H9 (cell line): ENCODE measurements at regions not wholly inside any gene's neighbourhood (a gene's known extent, or its start where the extent isn't known, plus 50 kb on each side); places are given as distances from the start of the nearest gene placed in this dataset.

Experiments used
- DNase-seq: peaks from one replicate; pipeline ENCODE4 v3.0.0-alpha.2; 2017
- H2AFZ ChIP-seq: one replicate; pipeline ENCODE4 v1.6.1; 2013; ENCODE audit warnings: mild to moderate bottlenecking, low read length, control low read depth, moderate library complexity
- H2AK5ac ChIP-seq: 2 replicates; pipeline ENCODE4 v1.6.1; 2013; ENCODE audit warnings: low read length, control low read depth, mixed read lengths; ENCODE audit not compliant: insufficient read length
- H2BK120ac ChIP-seq: one replicate; pipeline ENCODE4 v1.6.1; 2013; ENCODE audit warnings: low read depth, mild to moderate bottlenecking, low read length, control low read depth, inconsistent platforms; ENCODE audit not compliant: poor library complexity, severe bottlenecking
- H2BK12ac ChIP-seq: 2 replicates; pipeline ENCODE4 v1.6.1; 2013; ENCODE audit warnings: low read length, control low read depth, mixed read lengths, low read depth; ENCODE audit not compliant: insufficient read length
- H2BK15ac ChIP-seq: 2 replicates; pipeline ENCODE4 v1.6.1; 2013; ENCODE audit warnings: low read depth, low read length, control low read depth
- H2BK20ac ChIP-seq: one replicate; pipeline ENCODE4 v1.6.1; 2013; ENCODE audit warnings: low read depth, mild to moderate bottlenecking, low read length, control low read depth, inconsistent platforms; ENCODE audit not compliant: poor library complexity, severe bottlenecking
- H2BK5ac ChIP-seq: 2 replicates; pipeline ENCODE4 v1.6.1; 2013; ENCODE audit warnings: low read length, control low read depth, mixed read lengths; ENCODE audit not compliant: insufficient read length
- H3K14ac ChIP-seq: 2 replicates; pipeline ENCODE4 v1.6.1; 2013; ENCODE audit warnings: low read length, control low read depth; ENCODE audit not compliant: insufficient read depth
- H3K18ac ChIP-seq: 2 replicates; pipeline ENCODE4 v1.6.1; 2013; ENCODE audit warnings: low read depth, mild to moderate bottlenecking, mixed read lengths, low read length, control low read depth; ENCODE audit not compliant: insufficient read length
- H3K23ac ChIP-seq: 2 replicates; pipeline ENCODE4 v1.6.1; 2013; ENCODE audit warnings: low read length, control low read depth, mixed read lengths, low read depth; ENCODE audit not compliant: insufficient read length
- H3K23me2 ChIP-seq: 2 replicates; pipeline ENCODE4 v1.6.1; 2013; ENCODE audit warnings: low read depth, mild to moderate bottlenecking, mixed read lengths, low read length, control low read depth; ENCODE audit not compliant: insufficient read length, poor library complexity, severe bottlenecking
- H3K27ac ChIP-seq: 2 replicates; pipeline ENCODE4 v1.5.1; 2013; ENCODE audit warnings: low read length, control low read depth, mixed read lengths, low read depth; ENCODE audit not compliant: insufficient read length
- H3K27me3 ChIP-seq: 2 replicates; pipeline ENCODE4 v1.6.1; 2013; ENCODE audit warnings: low read length, control low read depth, inconsistent platforms; ENCODE audit not compliant: insufficient read depth
- H3K4ac ChIP-seq: 2 replicates; pipeline ENCODE4 v1.6.1; 2013; ENCODE audit warnings: low read depth, mild to moderate bottlenecking, control low read depth, inconsistent platforms, low read length, moderate library complexity
- H3K4me1 ChIP-seq: 2 replicates; pipeline ENCODE4 v1.6.1; 2013; ENCODE audit warnings: low read length, control low read depth, inconsistent platforms; ENCODE audit not compliant: insufficient read depth
- H3K4me2 ChIP-seq: 2 replicates; pipeline ENCODE4 v1.6.1; 2013; ENCODE audit warnings: low read length, control low read depth, mixed read lengths; ENCODE audit not compliant: insufficient read length, insufficient read depth
- H3K56ac ChIP-seq: 2 replicates; pipeline ENCODE4 v1.6.1; 2013; ENCODE audit warnings: low read depth, mild to moderate bottlenecking, mixed read lengths, low read length, control low read depth; ENCODE audit not compliant: insufficient read length
- H3K79me1 ChIP-seq: 2 replicates; pipeline ENCODE4 v1.6.1; 2013; ENCODE audit warnings: low read depth, mild to moderate bottlenecking, moderate library complexity, low read length, control low read depth, inconsistent platforms; ENCODE audit not compliant: insufficient read depth, poor library complexity, severe bottlenecking
- H3K79me2 ChIP-seq: 2 replicates; pipeline ENCODE4 v1.6.1; 2013; ENCODE audit warnings: low read length, control low read depth, inconsistent platforms; ENCODE audit not compliant: insufficient read depth
- H3K9ac ChIP-seq: 2 replicates; pipeline ENCODE4 v1.6.1; 2013; ENCODE audit warnings: low read length, control low read depth, mixed read lengths; ENCODE audit not compliant: insufficient read length; ENCODE audit errors: extremely low read depth
- H3K9me3 ChIP-seq: one replicate; pipeline ENCODE4 v1.6.1; 2013; ENCODE audit warnings: low read depth, low read length, inconsistent platforms; ENCODE audit not compliant: control insufficient read depth
- H3T11ph ChIP-seq: one replicate; pipeline ENCODE4 v1.6.1; 2013; ENCODE audit warnings: mild to moderate bottlenecking, low read length, control low read depth, inconsistent platforms
- H4K20me1 ChIP-seq: one replicate; pipeline ENCODE4 v1.6.1; 2013; ENCODE audit not compliant: control insufficient read depth, insufficient read length, insufficient read depth
- H4K5ac ChIP-seq: 2 replicates; pipeline ENCODE4 v1.6.1; 2013; ENCODE audit warnings: low read depth, mild to moderate bottlenecking, mixed read lengths, low read length, control low read depth; ENCODE audit not compliant: insufficient read length
- H4K8ac ChIP-seq: replicated peaks from 2 replicates; pipeline ENCODE4 v1.6.1; 2013; ENCODE audit warnings: low read length, control low read depth, mixed read lengths, low read depth; ENCODE audit not compliant: insufficient read length
- H4K91ac ChIP-seq: 2 replicates; pipeline ENCODE4 v1.6.1; 2013; ENCODE audit warnings: low read depth, mild to moderate bottlenecking, moderate library complexity, mixed read lengths, low read length, control low read depth; ENCODE audit not compliant: insufficient read length
- H3K27ac Mint-ChIP-seq, 3 experiments: 2 replicates in 2 of 3; 3 replicates in 1 of 3; pipeline ENCODE4 v1.8.0; 2020 to 2021; ENCODE audit warnings: mixed read lengths in 3 of 3, mild to moderate bottlenecking in 1 of 3, moderate library complexity in 1 of 3
- H3K27me3 Mint-ChIP-seq: 2 replicates; pipeline ENCODE4 v1.8.0; 2021; ENCODE audit warnings: low read depth, mild to moderate bottlenecking, moderate library complexity, mixed read lengths
- H3K36me3 Mint-ChIP-seq, 3 experiments: 2 replicates in 2 of 3; 3 replicates in 1 of 3; pipeline ENCODE4 v1.8.0; 2020 to 2021; ENCODE audit warnings: low read depth in 3 of 3, mixed read lengths in 3 of 3; ENCODE audit not compliant: insufficient read depth in 1 of 3
- H3K4me1 Mint-ChIP-seq, 2 experiments: 2 replicates each; pipeline ENCODE4 v1.8.0; 2020; ENCODE audit warnings: mixed read lengths in 2 of 2
- H3K4me3 Mint-ChIP-seq, 2 experiments: 2 replicates in 1 of 2; 3 replicates in 1 of 2; pipeline ENCODE4 v1.8.0; 2020 to 2021; ENCODE audit warnings: mild to moderate bottlenecking in 2 of 2, mixed read lengths in 2 of 2, moderate library complexity in 1 of 2
- H3K9me3 Mint-ChIP-seq, 2 experiments: 2 replicates in 1 of 2; 3 replicates in 1 of 2; pipeline ENCODE4 v1.8.0; 2020; ENCODE audit warnings: mild to moderate bottlenecking in 2 of 2, mixed read lengths in 2 of 2, moderate library complexity in 1 of 2
- CTCF ChIP-seq: fragments of 200-600 bp; sonication (generic); conservative IDR thresholded peaks from 3 replicates; pipeline ENCODE4 v1.8.0; 2021; ENCODE audit warnings: antibody characterized with exemption, mild to moderate bottlenecking
- WGBS: extraction: QIAGEN DNeasy Blood & Tissue Kit; methylation state at CpG from one replicate; pipeline ENCODE4 v1.1.7; 2013; ENCODE audit warnings: missing lambda C conversion rate, low lambda C conversion rate, mixed read lengths; ENCODE audit not compliant: insufficient read length; ENCODE audit errors: extremely low coverage; 5-methylcytosine and 5-hydroxymethylcytosine counted together

- Histone ChIP-seq H3K14ac (no peak overlapping the region), H4K91ac (no peak overlapping the region), H3K27me3 (peaks cover 2% of the 10 kb centered on the region; the same call in 1 of the 2 replicates), H2BK15ac (no peak overlapping the region), H3K79me2 (no peaks in the 10 kb centered on the region), H3T11ph (no peak overlapping the region), H2AK5ac (no peak overlapping the region), H3K23ac (no peak overlapping the region), H3K9ac (no peak overlapping the region), H2BK5ac (no peak overlapping the region), H3K4me2 (no peak overlapping the region), H4K8ac (no peak overlapping the region), H3K27ac (no peak overlapping the region), H4K5ac (no peak overlapping the region), H3K56ac (no peak overlapping the region), H2BK20ac (no peak overlapping the region), H2AFZ (no peak overlapping the region), H3K4me1 (peaks cover 3% of the 10 kb centered on the region; the same call in 1 of the 2 replicates), H3K79me1 (no peaks in the 10 kb centered on the region), H3K18ac (no peak overlapping the region), H2BK12ac (no peak overlapping the region), H4K20me1 (no peaks in the 10 kb centered on the region), H3K9me3 (no peaks in the 10 kb centered on the region), H3K23me2 (no peaks in the 10 kb centered on the region), H3K4ac (no peak overlapping the region), H2BK120ac (no peak overlapping the region)
- no CpG with 5 or more reads among the region's 1 CpG for WGBS
- peak; percentile 37 for DNase-seq
- Mint-ChIP-seq H3K36me3 (no peaks in the 10 kb centered on the region), H3K27me3 (peaks cover 24% of the 10 kb centered on the region), H3K4me1 (peaks cover 0 to 2% of the 10 kb centered on the region in 2 experiments; a peak in 1 of 4 replicates), H3K4me3 (no peak overlapping the region), H3K27ac (no peak overlapping the region; a peak in 1 of 7 replicates), H3K9me3 (no peaks in the 10 kb centered on the region)
- TF ChIP-seq CTCF, result peak; percentile 56
Observed at GRCh38 chr16:26952411-26952810, 114.3 kb upstream of the C16orf82 start.
